ENCODE measurements at regions not wholly inside any gene's neighbourhood (a gene's known extent, or its start where the extent isn't known, plus 50 kb on each side); places are given as distances from the start of the nearest gene placed in this dataset.

GRCh38 chr2:100660851-100661584 lies 98.2 kb downstream of the PDCL3 start:
- no peak for DNase-seq (ENCODE audit: low read depth in 2 of 2)

- no peak for DNase-seq (ENCODE audit: low read depth in 2 of 2)
Observed at GRCh38 chr2:100662866-100663265, 100.1 kb downstream of the PDCL3 start.

- no peak for DNase-seq (ENCODE audit: low read depth in 2 of 2)
Observed at GRCh38 chr2:100664021-100664755, 101.4 kb downstream of the PDCL3 start.

- DNase-seq (ENCODE audit: low read depth in 2 of 2): no peak
Observed at GRCh38 chr2:100664756-100665101, 101.9 kb downstream of the PDCL3 start.

GRCh38 chr2:100666996-100667395 lies 104.2 kb downstream of the PDCL3 start:
- no peak for DNase-seq (ENCODE audit: low read depth in 2 of 2)

GRCh38 chr2:100667801-100668200 lies 105.0 kb downstream of the PDCL3 start:
- no peak for DNase-seq (ENCODE audit: low read depth in 2 of 2)

- no peak for DNase-seq (ENCODE audit: low read depth in 2 of 2)
Observed at GRCh38 chr2:100670232-100670631, 107.4 kb downstream of the PDCL3 start.

GRCh38 chr2:100673115-100673514 lies 110.3 kb downstream of the PDCL3 start:
- DNase-seq (ENCODE audit: low read depth in 2 of 2): no peak

- DNase-seq (ENCODE audit: low read depth in 2 of 2): no peak
Observed at GRCh38 chr2:100673691-100674485, 111.1 kb downstream of the PDCL3 start.

- DNase-seq (ENCODE audit: low read depth in 2 of 2): no peak
Observed at GRCh38 chr2:100674666-100675065, 111.9 kb downstream of the PDCL3 start.

GRCh38 chr2:100675373-100675772 lies 112.6 kb downstream of the PDCL3 start:
- DNase-seq (ENCODE audit: low read depth in 2 of 2): no peak

GRCh38 chr2:100675855-100676254 lies 113.1 kb downstream of the PDCL3 start:
- DNase-seq (ENCODE audit: low read depth in 2 of 2): no peak

- no peak for DNase-seq (ENCODE audit: low read depth in 2 of 2)
Observed at GRCh38 chr2:100676346-100676745, 113.6 kb downstream of the PDCL3 start.

- DNase-seq (ENCODE audit: low read depth in 2 of 2): no peak
Observed at GRCh38 chr2:100677611-100678185, 114.9 kb downstream of the PDCL3 start.

GRCh38 chr2:100679211-100679610 lies 116.4 kb downstream of the PDCL3 start:
- no peak for DNase-seq (ENCODE audit: low read depth in 2 of 2)

GRCh38 chr2:100682536-100682935 lies 119.7 kb downstream of the PDCL3 start:
- no peak for DNase-seq (ENCODE audit: low read depth in 2 of 2)

- DNase-seq (ENCODE audit: low read depth in 2 of 2): no peak
Observed at GRCh38 chr2:100683231-100683630, 120.4 kb downstream of the PDCL3 start.

- no peak for DNase-seq (ENCODE audit: low read depth in 2 of 2)
Observed at GRCh38 chr2:100691846-100692245, 128.1 kb upstream of the NPAS2 start.

- DNase-seq (ENCODE audit: low read depth in 2 of 2): no peak
Observed at GRCh38 chr2:100692381-100692780, 127.6 kb upstream of the NPAS2 start.

- no peak for DNase-seq (ENCODE audit: low read depth in 2 of 2)
Observed at GRCh38 chr2:100692906-100693305, 127.0 kb upstream of the NPAS2 start.

GRCh38 chr2:100699131-100699530 lies 120.8 kb upstream of the NPAS2 start:
- DNase-seq (ENCODE audit: low read depth in 2 of 2): no peak

- no peak for DNase-seq (ENCODE audit: low read depth in 2 of 2)
Observed at GRCh38 chr2:100702438-100703109, 117.4 kb upstream of the NPAS2 start.

All from stimulated activated CD8-positive, alpha-beta memory T cell treated with anti-CD3 and anti-CD28 coated beads, Interleukin-15, amount 100 ng/mL, for 48 hours (primary cell).